ENCODE measurements at regions not wholly inside any gene's neighbourhood (a gene's known extent, or its start where the extent isn't known, plus 50 kb on each side); places are given as distances from the start of the nearest gene placed in this dataset.

DNA sequence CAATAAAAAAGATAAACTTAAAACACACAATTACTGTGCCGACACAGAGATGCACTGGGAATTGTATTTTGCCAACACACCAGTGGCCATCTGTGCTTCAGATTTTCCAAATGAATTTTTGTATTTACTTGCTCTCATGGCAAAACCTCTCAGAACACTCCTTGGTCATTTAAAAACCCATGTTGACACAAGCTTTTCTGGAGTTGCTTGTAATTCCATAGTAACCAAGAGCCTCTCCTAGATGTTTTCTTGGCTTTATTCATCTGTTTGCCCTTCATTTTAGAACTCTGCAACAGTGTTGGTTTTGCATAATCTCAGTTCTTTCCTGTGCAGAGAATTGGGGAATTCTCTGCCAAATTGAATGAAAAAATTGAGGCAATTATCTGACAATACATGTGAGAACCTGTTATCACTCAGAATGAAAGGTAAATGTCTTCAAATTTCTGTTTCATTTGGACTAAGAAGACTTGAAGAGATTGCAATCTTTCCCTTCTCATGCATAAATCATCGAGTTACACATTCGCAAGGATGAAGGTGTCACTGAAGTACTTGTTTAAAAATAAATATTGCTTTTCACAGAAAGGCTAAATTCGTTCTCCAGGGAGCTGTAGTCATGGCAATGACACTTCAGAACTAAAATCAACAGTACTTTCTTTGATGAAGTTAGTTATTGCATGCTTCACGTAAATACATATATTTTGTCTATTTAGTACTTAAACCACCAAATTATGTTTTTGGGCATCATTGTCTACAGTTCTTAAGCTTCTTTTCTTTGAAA, 301.8 kb upstream of the CTSO start:
- TF ChIP-seq, protein P1, sequence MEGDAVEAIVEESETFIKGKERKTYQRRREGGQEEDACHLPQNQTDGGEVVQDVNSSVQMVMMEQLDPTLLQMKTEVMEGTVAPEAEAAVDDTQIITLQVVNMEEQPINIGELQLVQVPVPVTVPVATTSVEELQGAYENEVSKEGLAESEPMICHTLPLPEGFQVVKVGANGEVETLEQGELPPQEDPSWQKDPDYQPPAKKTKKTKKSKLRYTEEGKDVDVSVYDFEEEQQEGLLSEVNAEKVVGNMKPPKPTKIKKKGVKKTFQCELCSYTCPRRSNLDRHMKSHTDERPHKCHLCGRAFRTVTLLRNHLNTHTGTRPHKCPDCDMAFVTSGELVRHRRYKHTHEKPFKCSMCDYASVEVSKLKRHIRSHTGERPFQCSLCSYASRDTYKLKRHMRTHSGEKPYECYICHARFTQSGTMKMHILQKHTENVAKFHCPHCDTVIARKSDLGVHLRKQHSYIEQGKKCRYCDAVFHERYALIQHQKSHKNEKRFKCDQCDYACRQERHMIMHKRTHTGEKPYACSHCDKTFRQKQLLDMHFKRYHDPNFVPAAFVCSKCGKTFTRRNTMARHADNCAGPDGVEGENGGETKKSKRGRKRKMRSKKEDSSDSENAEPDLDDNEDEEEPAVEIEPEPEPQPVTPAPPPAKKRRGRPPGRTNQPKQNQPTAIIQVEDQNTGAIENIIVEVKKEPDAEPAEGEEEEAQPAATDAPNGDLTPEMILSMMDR (IDR thresholded peaks at IDR 0.05), result no peak
- TF ChIP-seq POLR2AphosphoS2 (conservative IDR thresholded peaks at IDR 0.05; ENCODE audit: low read length) (no peak), JUN (IDR thresholded peaks at IDR 0.05) (no peak), PHF8 (IDR thresholded peaks at IDR 0.05; ENCODE audit: borderline replicate concordance, low read depth) (no peak), RFX5 (IDR thresholded peaks at IDR 0.05) (no peak), RCOR1 (IDR thresholded peaks at IDR 0.05; ENCODE audit: low read depth, low read length) (no peak), MYC (IDR thresholded peaks at IDR 0.05; ENCODE audit: borderline replicate concordance, low read length) (no peak), POLR2A (IDR thresholded peaks at IDR 0.05; ENCODE audit: low read length) (no peak)
- TF ChIP-seq, protein P2, sequence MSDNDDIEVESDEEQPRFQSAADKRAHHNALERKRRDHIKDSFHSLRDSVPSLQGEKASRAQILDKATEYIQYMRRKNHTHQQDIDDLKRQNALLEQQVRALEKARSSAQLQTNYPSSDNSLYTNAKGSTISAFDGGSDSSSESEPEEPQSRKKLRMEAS (IDR thresholded peaks at IDR 0.05), result no peak
- TF ChIP-seq, protein P3, sequence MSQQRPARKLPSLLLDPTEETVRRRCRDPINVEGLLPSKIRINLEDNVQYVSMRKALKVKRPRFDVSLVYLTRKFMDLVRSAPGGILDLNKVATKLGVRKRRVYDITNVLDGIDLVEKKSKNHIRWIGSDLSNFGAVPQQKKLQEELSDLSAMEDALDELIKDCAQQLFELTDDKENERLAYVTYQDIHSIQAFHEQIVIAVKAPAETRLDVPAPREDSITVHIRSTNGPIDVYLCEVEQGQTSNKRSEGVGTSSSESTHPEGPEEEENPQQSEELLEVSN (IDR thresholded peaks at IDR 0.05; ENCODE audit: borderline replicate concordance, low read depth), result no peak
- TF ChIP-seq, protein P4, sequence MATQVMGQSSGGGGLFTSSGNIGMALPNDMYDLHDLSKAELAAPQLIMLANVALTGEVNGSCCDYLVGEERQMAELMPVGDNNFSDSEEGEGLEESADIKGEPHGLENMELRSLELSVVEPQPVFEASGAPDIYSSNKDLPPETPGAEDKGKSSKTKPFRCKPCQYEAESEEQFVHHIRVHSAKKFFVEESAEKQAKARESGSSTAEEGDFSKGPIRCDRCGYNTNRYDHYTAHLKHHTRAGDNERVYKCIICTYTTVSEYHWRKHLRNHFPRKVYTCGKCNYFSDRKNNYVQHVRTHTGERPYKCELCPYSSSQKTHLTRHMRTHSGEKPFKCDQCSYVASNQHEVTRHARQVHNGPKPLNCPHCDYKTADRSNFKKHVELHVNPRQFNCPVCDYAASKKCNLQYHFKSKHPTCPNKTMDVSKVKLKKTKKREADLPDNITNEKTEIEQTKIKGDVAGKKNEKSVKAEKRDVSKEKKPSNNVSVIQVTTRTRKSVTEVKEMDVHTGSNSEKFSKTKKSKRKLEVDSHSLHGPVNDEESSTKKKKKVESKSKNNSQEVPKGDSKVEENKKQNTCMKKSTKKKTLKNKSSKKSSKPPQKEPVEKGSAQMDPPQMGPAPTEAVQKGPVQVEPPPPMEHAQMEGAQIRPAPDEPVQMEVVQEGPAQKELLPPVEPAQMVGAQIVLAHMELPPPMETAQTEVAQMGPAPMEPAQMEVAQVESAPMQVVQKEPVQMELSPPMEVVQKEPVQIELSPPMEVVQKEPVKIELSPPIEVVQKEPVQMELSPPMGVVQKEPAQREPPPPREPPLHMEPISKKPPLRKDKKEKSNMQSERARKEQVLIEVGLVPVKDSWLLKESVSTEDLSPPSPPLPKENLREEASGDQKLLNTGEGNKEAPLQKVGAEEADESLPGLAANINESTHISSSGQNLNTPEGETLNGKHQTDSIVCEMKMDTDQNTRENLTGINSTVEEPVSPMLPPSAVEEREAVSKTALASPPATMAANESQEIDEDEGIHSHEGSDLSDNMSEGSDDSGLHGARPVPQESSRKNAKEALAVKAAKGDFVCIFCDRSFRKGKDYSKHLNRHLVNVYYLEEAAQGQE (IDR thresholded peaks at IDR 0.05), result no peak

Measured in A549 (cell line).